A549 (cell line): ENCODE measurements at regions not wholly inside any gene's neighbourhood (a gene's known extent, or its start where the extent isn't known, plus 50 kb on each side); places are given as distances from the start of the nearest gene placed in this dataset.

Source experiments
- HOXA7 ChIP-seq: fragments of 250-450 bp; sonication (Bioruptor Pico); IDR thresholded peaks from 2 replicates; pipeline ENCODE4 v1.5.0; 2020; ENCODE audit warnings: mild to moderate bottlenecking, moderate library complexity
- POLR2AphosphoS2 ChIP-seq: conservative IDR thresholded peaks from 2 replicates; pipeline ENCODE4 v1.6.1; 2012; ENCODE audit warnings: low read length, improper control_type of control experiment, inconsistent platforms
- RNF2 ChIP-seq: fragments of 200-600 bp; sonication (generic); IDR thresholded peaks from 2 replicates; pipeline ENCODE4 v1.6.1; 2016; ENCODE audit warnings: low read depth, mild to moderate bottlenecking, antibody characterized with exemption, moderate library complexity, borderline replicate concordance
- SREBF2 ChIP-seq: fragments of 450-650 bp; IDR thresholded peaks from 2 replicates; pipeline ENCODE4 v1.6.1; 2014; ENCODE audit warnings: mild to moderate bottlenecking, moderate library complexity
- TF ChIP-seq, protein P1 (sequence below): fragments of >200 bp; sonication (Bioruptor Twin); formaldehyde crosslinking; IDR thresholded peaks from 3 replicates; pipeline ENCODE4 v1.5.1; 2016

GRCh38 chr14:66414511-66414910, 71.7 kb upstream of the CCDC196 start:
- TF ChIP-seq POLR2AphosphoS2 (no peak), RNF2 (no peak), SREBF2 (no peak), HOXA7 (CRISPR knock-in tag) (no peak)
- TF ChIP-seq, protein P1, sequence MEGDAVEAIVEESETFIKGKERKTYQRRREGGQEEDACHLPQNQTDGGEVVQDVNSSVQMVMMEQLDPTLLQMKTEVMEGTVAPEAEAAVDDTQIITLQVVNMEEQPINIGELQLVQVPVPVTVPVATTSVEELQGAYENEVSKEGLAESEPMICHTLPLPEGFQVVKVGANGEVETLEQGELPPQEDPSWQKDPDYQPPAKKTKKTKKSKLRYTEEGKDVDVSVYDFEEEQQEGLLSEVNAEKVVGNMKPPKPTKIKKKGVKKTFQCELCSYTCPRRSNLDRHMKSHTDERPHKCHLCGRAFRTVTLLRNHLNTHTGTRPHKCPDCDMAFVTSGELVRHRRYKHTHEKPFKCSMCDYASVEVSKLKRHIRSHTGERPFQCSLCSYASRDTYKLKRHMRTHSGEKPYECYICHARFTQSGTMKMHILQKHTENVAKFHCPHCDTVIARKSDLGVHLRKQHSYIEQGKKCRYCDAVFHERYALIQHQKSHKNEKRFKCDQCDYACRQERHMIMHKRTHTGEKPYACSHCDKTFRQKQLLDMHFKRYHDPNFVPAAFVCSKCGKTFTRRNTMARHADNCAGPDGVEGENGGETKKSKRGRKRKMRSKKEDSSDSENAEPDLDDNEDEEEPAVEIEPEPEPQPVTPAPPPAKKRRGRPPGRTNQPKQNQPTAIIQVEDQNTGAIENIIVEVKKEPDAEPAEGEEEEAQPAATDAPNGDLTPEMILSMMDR = no peak
